ENCODE measurements at regions not wholly inside any gene's neighbourhood (a gene's known extent, or its start where the extent isn't known, plus 50 kb on each side); places are given as distances from the start of the nearest gene placed in this dataset.

GRCh38 chr13:38537051-38537450, 149.8 kb upstream of the FREM2 start:
- DNase-seq (ENCODE audit: low read depth, low spot score) (no peak), ATAC-seq (no peak)
- Histone ChIP-seq H3K36me3 (ENCODE audit: control insufficient read depth, insufficient read depth, low read length) (no peaks in the 10 kb centered on the region), H3K27ac (ENCODE audit: low read length) (no peak overlapping the region), H3K27me3 (ENCODE audit: control insufficient read depth, insufficient read depth, low read length) (no peaks in the 10 kb centered on the region), H3K4me3 (ENCODE audit: low read depth in 2 of 2, low read length in 2 of 2) (no peak overlapping the region), H3K4me1 (ENCODE audit: control insufficient read depth, insufficient read depth, low read length) (no peaks in the 10 kb centered on the region), H3K9me3 (ENCODE audit: control insufficient read depth, insufficient read depth, low read depth, low read length) (no peaks in the 10 kb centered on the region)
- CTCF ChIA-PET, result no interaction called here
- BruUV-seq (replicated peaks), result no TSS peak
- POLR2A ChIA-PET, result no interaction called here
- intact Hi-C loops (cut with micrococcal nuclease; ENCODE audit: unreplicated experiment), result loop anchor here (10.0 kb wide), 1 partner anchor 662 kb away; no protein-coding TSS in a partner anchor
- no peak for TF ChIP-seq REST (IDR thresholded peaks at IDR 0.05; ENCODE audit: insufficient read depth in 1 of 2, low read depth in 2 of 2, low read length in 1 of 2)
- in situ Hi-C loops (cut with HindIII; ENCODE audit: low pct_unique_long_range_greater_than_20kb, low sequenced_read_pairs), result no loop called here

GRCh38 chr13:38538422-38538821, 148.5 kb upstream of the FREM2 start:
- Histone ChIP-seq H3K36me3 (ENCODE audit: control insufficient read depth, insufficient read depth, low read length) (no peaks in the 10 kb centered on the region), H3K27me3 (ENCODE audit: control insufficient read depth, insufficient read depth, low read length) (no peaks in the 10 kb centered on the region), H3K4me3 (ENCODE audit: low read depth in 2 of 2, low read length in 2 of 2) (no peak overlapping the region), H3K4me1 (ENCODE audit: control insufficient read depth, insufficient read depth, low read length) (no peaks in the 10 kb centered on the region), H3K9me3 (ENCODE audit: control insufficient read depth, insufficient read depth, low read depth, low read length) (no peaks in the 10 kb centered on the region), H3K27ac (ENCODE audit: low read length) (no peak overlapping the region)
- BruUV-seq (replicated peaks), result no TSS peak
- no peak for TF ChIP-seq REST (IDR thresholded peaks at IDR 0.05; ENCODE audit: insufficient read depth in 1 of 2, low read depth in 2 of 2, low read length in 1 of 2)
- TF ChIP-seq TCF7L2 (IDR thresholded peaks at IDR 0.05; ENCODE audit: low read depth, low read length), result no peak
- no peak for TF ChIP-seq SIN3A (IDR thresholded peaks at IDR 0.05; ENCODE audit: borderline replicate concordance, insufficient read depth, low read depth, low read length)
- no peak for TF ChIP-seq POLR2AphosphoS5 (IDR thresholded peaks at IDR 0.05; ENCODE audit: low read depth, low read length)
- no peak for TF ChIP-seq CTCF (IDR thresholded peaks at IDR 0.05)
- intact Hi-C loops (cut with micrococcal nuclease; ENCODE audit: unreplicated experiment), result loop anchor here (10.0 kb wide), 1 partner anchor 664 kb away; no protein-coding TSS in a partner anchor
- ATAC-seq (no peak), DNase-seq (ENCODE audit: low read depth, low spot score) (no peak)
- in situ Hi-C loops (cut with HindIII; ENCODE audit: low pct_unique_long_range_greater_than_20kb, low sequenced_read_pairs), result no loop called here
- ChIA-PET CTCF (interaction anchor here (0.6 kb wide), 1 partner anchor 874 kb away, joined by 3 read pairs; no protein-coding TSS in a partner anchor), POLR2A (no interaction called here)
